Esophagus squamous epithelium (tissue), 5 donors: ENCODE measurements at regions not wholly inside any gene's neighbourhood (a gene's known extent, or its start where the extent isn't known, plus 50 kb on each side); places are given as distances from the start of the nearest gene placed in this dataset.

ENCODE experiments used
- DNase-seq: peaks from one replicate; lab custom pipeline; 2025; lab: John Stamatoyannopoulos, UW
- H3K27ac ChIP-seq, 4 donors: fragments of 200-600 bp; sonication (generic); one replicate each; pipeline ENCODE4 v1.5.1; 2016 to 2019; ENCODE audit warnings: mild to moderate bottlenecking in 1 of 4
- H3K27me3 ChIP-seq, 4 donors: fragments of 200-600 bp; sonication (generic); 1 replicate in 3 of 4; 2 replicates in 1 of 4; pipeline versions ENCODE4 v1.5.1 to v1.6.0; 2017 to 2021; ENCODE audit warnings: antibody characterized with exemption in 1 of 4
- H3K36me3 ChIP-seq, 3 donors: fragments of 200-600 bp; sonication (generic); one replicate each; pipeline ENCODE4 v1.5.1; 2016 to 2019
- H3K4me1 ChIP-seq, 3 donors: fragments of 200-600 bp; sonication (generic); one replicate each; pipeline ENCODE4 v1.5.1; 2017 to 2019
- H3K4me3 ChIP-seq, 4 donors: fragments of 200-600 bp; sonication (generic); 1 replicate in 3 of 4; 2 replicates in 1 of 4; pipeline ENCODE4 v1.5.1; 2016 to 2019; ENCODE audit warnings: mild to moderate bottlenecking in 2 of 4, moderate library complexity in 1 of 4
- H3K9me3 ChIP-seq, 3 donors: fragments of 200-600 bp; sonication (generic); one replicate each; pipeline ENCODE4 v1.5.1; 2016 to 2019
- POLR2A ChIP-seq, 4 donors: fragments of 450-650 bp; IDR thresholded peaks; one replicate each; pipeline ENCODE4 v1.6.1; 2017; ENCODE audit warnings: antibody characterized with exemption in 4 of 4, mild to moderate bottlenecking in 4 of 4, moderate library complexity in 3 of 4
- WGBS, 2 donors: methylation state at CpG; one replicate each; pipeline ENCODE4 v1.1.5; 2018; 5-methylcytosine and 5-hydroxymethylcytosine counted together
- intact Hi-C: fragments of 100-400 bp; cut with DNase I; formaldehyde crosslinking; loops from one replicate; pipeline ENCODE4 v1.15.0; 2022
- TF ChIP-seq, protein P1 (sequence below), 6 experiments: fragments of 450-650 bp in 4 of 6; fragments of 200-600 bp in 2 of 6; sonication (generic) in 2 of 6; IDR thresholded peaks; one replicate each; pipeline ENCODE4 v1.5.1; 2016 to 2019; ENCODE audit warnings: antibody characterized with exemption in 6 of 6, mild to moderate bottlenecking in 4 of 6, moderate library complexity in 4 of 6
- donor health status: DM: yes; HTN: yes; CAD: no.

- DNase-seq, result no peak
- no peak overlapping the region for H3K4me3 ChIP-seq
- H3K9me3 ChIP-seq, result no peaks in the 10 kb centered on the region
- TF ChIP-seq, protein P1, sequence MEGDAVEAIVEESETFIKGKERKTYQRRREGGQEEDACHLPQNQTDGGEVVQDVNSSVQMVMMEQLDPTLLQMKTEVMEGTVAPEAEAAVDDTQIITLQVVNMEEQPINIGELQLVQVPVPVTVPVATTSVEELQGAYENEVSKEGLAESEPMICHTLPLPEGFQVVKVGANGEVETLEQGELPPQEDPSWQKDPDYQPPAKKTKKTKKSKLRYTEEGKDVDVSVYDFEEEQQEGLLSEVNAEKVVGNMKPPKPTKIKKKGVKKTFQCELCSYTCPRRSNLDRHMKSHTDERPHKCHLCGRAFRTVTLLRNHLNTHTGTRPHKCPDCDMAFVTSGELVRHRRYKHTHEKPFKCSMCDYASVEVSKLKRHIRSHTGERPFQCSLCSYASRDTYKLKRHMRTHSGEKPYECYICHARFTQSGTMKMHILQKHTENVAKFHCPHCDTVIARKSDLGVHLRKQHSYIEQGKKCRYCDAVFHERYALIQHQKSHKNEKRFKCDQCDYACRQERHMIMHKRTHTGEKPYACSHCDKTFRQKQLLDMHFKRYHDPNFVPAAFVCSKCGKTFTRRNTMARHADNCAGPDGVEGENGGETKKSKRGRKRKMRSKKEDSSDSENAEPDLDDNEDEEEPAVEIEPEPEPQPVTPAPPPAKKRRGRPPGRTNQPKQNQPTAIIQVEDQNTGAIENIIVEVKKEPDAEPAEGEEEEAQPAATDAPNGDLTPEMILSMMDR (IDR thresholded peaks at IDR 0.05), result no peak
- TF ChIP-seq POLR2A (IDR thresholded peaks at IDR 0.05), result no peak
- H3K4me1 ChIP-seq, result peaks cover 0 to 11% (median 0%) of the 10 kb centered on the region in 3 donors
- H3K27me3 ChIP-seq, result no peaks in the 10 kb centered on the region
- intact Hi-C loops, result no loop called here
- H3K27ac ChIP-seq, result no peak overlapping the region
- H3K36me3 ChIP-seq, result no peaks in the 10 kb centered on the region
- 62 to 66% methylated on average over 5 to 6 of the region's 6 CpGs for WGBS, 2 donors
Observed at GRCh38 chr10:21427804-21428481, 97.5 kb downstream of the SKIDA1 start.

DNA sequence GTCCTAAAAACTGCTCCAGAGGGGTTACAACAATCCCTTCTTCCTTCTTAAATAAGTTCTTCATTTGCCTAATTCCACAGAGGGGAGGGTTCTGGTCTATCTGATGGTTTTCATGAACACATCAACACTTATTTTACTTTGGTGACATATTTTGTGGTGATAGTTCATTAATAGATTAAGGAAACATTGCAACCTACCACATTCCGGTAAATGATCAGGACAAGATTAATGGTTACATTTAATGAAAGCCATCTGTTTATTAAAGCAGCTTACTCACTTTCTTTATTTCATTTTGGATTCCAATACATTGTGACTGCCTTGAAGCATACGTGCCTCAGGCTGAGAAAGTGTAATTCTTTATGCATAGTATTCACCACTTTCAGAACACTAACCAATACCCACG is 101.0 kb downstream of the SKIDA1 start:
- WGBS, 2 donors, result 22 to 35% methylated on average over 3 of the region's 3 CpGs
- intact Hi-C loops, result no loop called here

DNA sequence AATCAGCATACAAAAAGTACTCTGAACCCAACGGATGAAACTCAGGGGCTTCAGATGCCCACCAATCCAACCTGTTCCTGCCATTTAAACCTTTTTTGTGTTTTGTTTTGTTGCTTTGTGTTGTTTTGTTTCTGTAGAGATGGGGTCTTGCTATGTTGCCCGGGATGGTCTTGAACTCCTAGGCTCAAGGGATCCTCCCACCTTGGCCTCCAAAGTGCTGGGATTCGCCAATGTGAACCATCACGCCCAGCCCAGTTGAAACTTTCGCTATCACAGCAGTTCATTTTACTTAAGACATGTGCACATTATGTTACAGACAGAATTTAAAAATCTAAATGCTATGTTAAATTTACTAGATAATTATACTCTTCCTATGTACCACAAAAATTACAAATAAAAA is 101.6 kb downstream of the SKIDA1 start:
- Histone ChIP-seq H3K36me3 (no peaks in the 10 kb centered on the region), H3K4me1 (no peaks in the 10 kb centered on the region), H3K4me3 (no peak overlapping the region), H3K27ac (no peak overlapping the region), H3K27me3 (no peaks in the 10 kb centered on the region), H3K9me3 (no peaks in the 10 kb centered on the region)
- intact Hi-C loops, result no loop called here
- 84 to 97% methylated on average over 5 of the region's 5 CpGs for WGBS, 2 donors
- no peak for DNase-seq
- TF ChIP-seq, protein P1 (IDR thresholded peaks at IDR 0.05), result no peak
- TF ChIP-seq POLR2A (IDR thresholded peaks at IDR 0.05), result no peak

More for the DNA sequence above, 101.0 kb downstream of the SKIDA1 start:
- Histone ChIP-seq H3K9me3 (no peaks in the 10 kb centered on the region), H3K4me1 (no peaks in the 10 kb centered on the region), H3K4me3 (no peak overlapping the region), H3K27ac (no peak overlapping the region), H3K27me3 (no peaks in the 10 kb centered on the region), H3K36me3 (no peaks in the 10 kb centered on the region)
- no peak for TF ChIP-seq POLR2A (IDR thresholded peaks at IDR 0.05)
- TF ChIP-seq, protein P1 (IDR thresholded peaks at IDR 0.05), result no peak
- DNase-seq, result no peak

- WGBS, 2 donors, result 79 to 83% methylated on average over 2 of the region's 2 CpGs
Observed at GRCh38 chr10:21423338-21423737, 102.1 kb downstream of the SKIDA1 start.

GRCh38 chr10:21421794-21422193 is 103.7 kb downstream of the SKIDA1 start:
- 87 to 92% methylated on average over 4 of the region's 4 CpGs for WGBS, 2 donors
- intact Hi-C loops, result no loop called here
- no peak for DNase-seq

More at GRCh38 chr10:21423338-21423737, 102.1 kb downstream of the SKIDA1 start:
- intact Hi-C loops, result no loop called here
- TF ChIP-seq POLR2A (IDR thresholded peaks at IDR 0.05), result no peak
- TF ChIP-seq, protein P1 (IDR thresholded peaks at IDR 0.05), result no peak
- Histone ChIP-seq H3K27ac (no peak overlapping the region), H3K4me1 (no peaks in the 10 kb centered on the region), H3K27me3 (no peaks in the 10 kb centered on the region), H3K4me3 (no peak overlapping the region), H3K36me3 (no peaks in the 10 kb centered on the region), H3K9me3 (no peaks in the 10 kb centered on the region)
- no peak for DNase-seq

More at GRCh38 chr10:21421794-21422193, 103.7 kb downstream of the SKIDA1 start:
- no peaks in the 10 kb centered on the region for H3K36me3 ChIP-seq
- H3K9me3 ChIP-seq, result no peaks in the 10 kb centered on the region
- TF ChIP-seq POLR2A (IDR thresholded peaks at IDR 0.05), result no peak
- TF ChIP-seq, protein P1 (IDR thresholded peaks at IDR 0.05), result no peak
- H3K4me3 ChIP-seq, result no peak overlapping the region
- H3K4me1 ChIP-seq, result no peaks in the 10 kb centered on the region
- H3K27ac ChIP-seq, result no peak overlapping the region
- H3K27me3 ChIP-seq, result no peaks in the 10 kb centered on the region
